GM21737 (cell line): ENCODE measurements at regions not wholly inside any gene's neighbourhood (a gene's known extent, or its start where the extent isn't known, plus 50 kb on each side); places are given as distances from the start of the nearest gene placed in this dataset.
"Not testable (repeated sequence)": the region's sequence is repeated elsewhere in the genome, so short reads cannot be mapped to it uniquely, and the experiment has no call there.

Source experiments
- ATAC-seq: cut with Tn5 transposase; IDR thresholded peaks from one replicate; pipeline ENCODE4 v1.9.1; 2021; ENCODE audit warnings: mild to moderate bottlenecking, moderate library complexity; ENCODE audit not compliant: unreplicated experiment

DNA sequence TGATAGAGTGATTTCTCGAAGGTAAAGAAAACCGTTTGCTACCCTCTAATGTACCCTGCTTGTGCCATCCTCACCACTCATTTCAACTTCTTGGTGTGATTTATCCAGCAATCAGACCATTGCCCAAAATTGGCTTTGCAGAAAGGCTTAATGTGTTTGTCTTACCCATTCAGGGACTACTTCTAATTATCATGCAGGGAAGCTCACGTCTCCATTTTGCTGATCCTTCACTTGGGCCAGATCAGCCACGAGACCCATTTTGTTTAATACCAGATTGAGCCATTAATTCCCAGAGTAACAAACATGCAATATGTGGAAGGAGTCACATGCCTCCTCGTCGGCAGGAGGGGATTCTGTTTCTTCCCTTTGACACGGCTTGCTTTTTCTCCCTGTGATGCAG lies 51.1 kb upstream of the CRY1 start:
- no peak for ATAC-seq

GRCh38 chr12:107144990-107145389 lies 51.6 kb upstream of the CRY1 start:
- ATAC-seq: no peak

GRCh38 chr12:107145397-107145796 lies 52.0 kb upstream of the CRY1 start:
- no peak for ATAC-seq

DNA sequence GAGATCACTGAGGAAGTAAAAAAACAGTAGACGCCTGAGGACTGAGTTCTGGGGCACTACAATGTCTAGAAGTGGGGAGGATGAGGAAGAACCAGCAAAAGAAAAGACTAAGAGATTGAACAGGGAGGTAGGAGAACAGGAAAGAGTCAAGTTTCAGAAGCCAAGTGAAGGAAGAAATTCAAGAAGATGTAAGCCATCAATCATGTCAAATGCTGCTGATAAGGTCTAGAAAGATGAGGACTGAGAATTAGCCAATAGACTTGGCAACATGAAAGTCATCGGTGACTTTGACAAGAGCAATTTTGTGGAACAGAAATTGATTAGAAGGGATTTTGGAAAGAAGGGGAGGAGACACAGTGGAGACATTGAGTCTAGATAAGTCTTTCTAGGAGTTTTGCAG lies 54.8 kb upstream of the CRY1 start:
- ATAC-seq: no peak

DNA sequence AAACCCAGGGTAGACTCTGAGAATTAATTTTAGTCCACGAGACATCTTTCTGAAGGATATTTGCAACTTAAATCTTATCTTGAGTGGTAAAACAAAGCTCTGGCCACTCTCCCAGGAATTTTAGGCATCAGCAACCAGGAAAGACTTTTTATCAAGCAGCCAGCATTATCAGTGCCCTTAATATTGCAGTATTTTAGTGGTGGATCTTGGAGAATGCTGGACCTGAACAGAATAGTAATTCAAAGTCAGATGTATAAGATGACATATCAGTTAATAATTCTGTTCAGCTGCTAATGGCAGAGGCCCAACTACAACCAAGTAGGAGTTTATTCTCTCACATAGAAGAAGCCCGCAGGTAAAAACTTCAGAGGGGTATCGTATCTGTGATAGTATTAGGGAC lies 59.0 kb upstream of the CRY1 start:
- no peak for ATAC-seq

GRCh38 chr12:107159384-107159900 lies 66.1 kb upstream of the CRY1 start:
- no peak for ATAC-seq

GRCh38 chr12:107163413-107163812 lies 70.1 kb upstream of the CRY1 start:
- ATAC-seq: no peak

DNA sequence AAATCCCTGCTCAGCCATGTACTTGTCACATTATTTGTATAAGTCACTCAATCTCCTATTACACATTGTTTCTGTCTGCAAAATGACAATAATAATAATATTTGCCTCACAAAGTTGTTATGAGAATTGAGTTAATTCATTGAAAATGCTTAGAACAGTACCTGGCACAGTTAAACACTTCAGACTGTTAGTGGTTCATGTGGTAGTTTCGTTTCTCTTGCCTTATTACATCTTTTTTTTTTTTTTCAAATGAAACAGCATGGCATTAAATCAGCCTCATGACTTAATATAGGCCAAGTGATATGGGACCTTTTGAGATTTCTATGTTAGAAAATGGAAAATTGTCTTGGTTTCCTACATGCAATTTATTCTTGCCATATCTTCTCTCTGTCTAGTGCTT lies 71.0 kb upstream of the CRY1 start:
- no peak for ATAC-seq

DNA sequence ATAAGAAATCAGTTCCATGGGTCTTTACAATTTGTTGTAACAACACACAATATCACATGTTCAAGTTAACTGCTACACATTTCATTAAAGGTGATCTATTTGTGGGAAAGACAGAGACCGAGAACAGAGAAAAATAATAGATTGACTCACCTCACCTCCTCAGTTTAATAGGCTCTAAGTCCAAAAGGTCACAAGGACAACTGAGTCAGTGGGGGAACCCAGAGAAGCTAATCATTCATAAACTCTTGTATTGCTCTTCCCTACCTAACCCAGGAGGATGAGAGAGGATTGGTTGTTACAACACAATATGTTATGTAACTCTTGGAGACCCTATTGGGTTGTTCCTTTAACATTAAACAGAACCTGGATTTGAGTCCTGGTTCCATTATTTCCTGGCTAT lies 72.2 kb upstream of the CRY1 start:
- ATAC-seq: no peak

- no peak for ATAC-seq
Observed at GRCh38 chr12:107167756-107168155, 74.4 kb upstream of the CRY1 start.

DNA sequence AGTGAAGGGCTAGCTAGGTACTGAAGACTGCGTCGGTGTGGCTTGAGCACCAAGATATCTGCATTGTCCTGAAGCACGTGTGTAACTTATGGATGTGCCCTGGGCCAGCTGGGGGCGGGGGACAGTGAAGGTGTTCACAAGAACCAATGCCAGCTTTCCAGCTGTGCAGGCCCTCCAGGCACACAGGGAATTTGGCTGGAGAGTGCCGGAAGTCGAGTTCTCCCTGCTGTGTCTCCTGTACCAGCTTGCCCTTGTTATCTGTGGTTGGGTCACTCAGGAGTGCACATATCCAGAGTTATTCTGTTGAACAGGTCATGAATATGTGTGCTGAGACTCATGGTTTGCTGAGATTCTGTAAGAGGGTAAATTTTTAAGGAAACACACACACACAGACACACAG lies 75.9 kb upstream of the CRY1 start:
- no peak for ATAC-seq

GRCh38 chr12:107178776-107179175 lies 85.4 kb upstream of the CRY1 start:
- ATAC-seq: no peak

DNA sequence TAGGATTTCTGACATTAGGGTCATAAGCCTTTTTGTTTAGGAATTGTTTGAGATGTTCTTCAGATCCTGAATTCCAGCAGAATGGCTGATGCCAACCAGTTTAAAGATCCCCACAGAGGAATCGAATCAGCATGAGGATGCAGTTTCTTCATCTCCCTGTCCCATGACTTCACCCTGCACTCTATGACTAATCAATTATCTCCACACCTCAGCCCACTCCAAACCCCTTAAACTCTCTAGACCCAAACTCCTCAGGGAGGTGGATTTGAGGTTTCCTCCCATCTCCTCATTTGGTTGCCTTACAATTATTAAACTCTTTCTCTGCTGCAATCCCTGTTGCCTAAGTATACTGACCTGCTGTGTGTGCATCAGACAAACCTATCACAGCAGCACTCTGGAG lies 86.5 kb upstream of the CRY1 start:
- no peak for ATAC-seq

GRCh38 chr12:107180272-107180671 lies 86.9 kb upstream of the CRY1 start:
- ATAC-seq: no peak

GRCh38 chr12:107184359-107184930 lies 91.1 kb upstream of the CRY1 start:
- ATAC-seq: no peak

DNA sequence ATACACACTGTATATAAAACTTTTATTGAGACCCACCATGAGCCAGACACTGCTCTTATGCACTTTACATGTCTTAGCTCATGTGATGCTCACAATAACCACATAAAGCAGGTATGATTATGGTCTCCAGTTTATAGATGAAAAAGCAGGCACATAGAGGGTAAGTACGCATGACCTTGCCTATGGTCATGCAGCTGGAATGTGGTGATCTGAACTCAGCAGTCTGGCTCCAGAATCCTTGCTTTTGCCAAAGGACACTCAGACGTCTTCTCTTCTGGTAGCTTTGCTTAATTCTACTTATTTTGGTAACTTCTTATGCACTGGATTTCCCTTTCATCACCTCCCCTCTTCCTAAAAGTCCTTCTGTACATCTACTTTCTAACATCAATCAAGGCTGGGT lies 103.3 kb upstream of the CRY1 start:
- no peak for ATAC-seq

DNA sequence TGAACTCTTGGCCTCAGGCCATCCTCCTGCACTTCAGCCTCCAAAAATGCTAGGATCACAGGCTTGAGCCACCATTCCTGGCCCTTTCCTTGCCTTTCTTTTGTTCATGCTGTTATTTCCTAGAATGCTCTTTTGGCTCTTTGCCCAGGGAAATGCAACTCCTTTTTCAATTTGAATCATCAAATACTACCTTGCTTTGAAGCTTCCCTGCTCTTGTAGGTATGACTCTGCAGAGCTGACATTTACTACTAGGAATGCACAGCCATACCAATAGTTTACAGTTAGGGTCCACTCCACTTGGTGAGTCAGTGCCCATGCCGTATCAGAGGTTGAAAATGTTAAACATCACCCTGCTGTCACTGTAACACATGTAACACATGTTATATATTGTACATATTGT lies 107.0 kb upstream of the CRY1 start:
- ATAC-seq: no peak

DNA sequence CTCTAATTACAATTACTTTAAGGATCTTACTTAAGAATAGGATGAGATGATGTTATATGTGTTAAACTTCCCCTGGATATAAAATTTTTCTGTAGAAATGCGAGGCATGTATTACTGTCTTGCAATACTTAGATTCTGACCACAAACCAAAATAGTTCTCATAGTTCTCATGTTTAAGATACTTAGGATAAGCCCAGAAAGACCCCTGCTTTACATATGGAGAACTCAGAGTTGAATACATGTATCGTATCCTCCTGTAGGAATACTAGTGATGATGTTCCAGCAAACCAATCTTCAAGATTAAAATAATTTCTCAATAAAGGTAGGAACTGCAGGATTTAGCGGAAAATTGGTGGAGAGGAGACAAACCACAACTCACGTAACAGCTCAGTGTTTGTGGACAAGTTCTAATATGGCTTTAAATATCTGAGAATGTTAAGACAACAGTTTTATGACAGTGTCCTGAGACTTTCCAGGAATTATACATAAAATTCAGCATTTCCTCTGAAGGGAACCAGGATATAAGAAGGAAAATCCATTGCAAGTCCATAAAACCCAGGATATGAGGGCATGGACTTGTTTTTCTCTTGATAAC lies 114.7 kb upstream of the CRY1 start:
- no peak for ATAC-seq

DNA sequence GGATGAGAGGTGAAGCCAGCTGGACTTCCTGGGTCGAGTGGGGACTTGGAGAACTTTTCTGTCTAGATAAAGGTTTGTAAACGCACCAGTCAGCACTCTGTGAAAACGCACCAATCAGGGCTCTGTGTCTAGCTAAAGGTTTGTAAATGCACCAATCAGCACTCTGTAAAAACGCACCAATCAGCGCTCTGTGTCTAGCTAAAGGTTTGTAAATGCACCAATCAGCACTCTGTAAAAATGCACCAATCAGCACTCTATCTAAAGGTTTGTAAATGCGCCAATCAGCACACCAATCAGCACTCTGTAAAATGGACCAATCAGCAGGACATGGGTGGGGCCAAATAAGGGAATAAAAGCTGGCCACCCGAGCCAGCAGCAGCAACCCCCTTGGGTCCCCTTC lies 116.4 kb upstream of the CRY1 start:
- not testable (repeated sequence) for ATAC-seq

DNA sequence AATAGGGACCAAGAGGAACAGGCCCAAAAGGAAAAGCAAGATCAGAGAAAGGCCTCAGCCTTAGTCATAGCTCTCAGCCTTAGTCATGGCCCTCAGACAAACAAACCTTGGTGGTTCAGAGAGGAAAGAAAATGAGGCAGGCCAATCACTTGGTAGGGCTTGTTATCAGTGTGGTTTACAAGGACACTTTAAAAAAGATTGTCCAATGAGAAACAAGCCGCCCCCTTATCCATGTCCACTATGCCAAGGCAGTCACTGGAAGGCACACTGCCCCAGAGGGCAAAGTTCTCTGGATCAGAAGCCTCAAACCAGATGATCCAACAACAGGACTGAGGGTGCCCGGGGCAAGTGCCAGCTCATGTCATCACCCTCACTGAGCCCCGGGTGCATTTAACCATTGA lies 121.0 kb upstream of the CRY1 start:
- not testable (repeated sequence) for ATAC-seq

- ATAC-seq: not testable (repeated sequence)
Observed at GRCh38 chr12:107216411-107216810, 123.1 kb upstream of the CRY1 start.

DNA sequence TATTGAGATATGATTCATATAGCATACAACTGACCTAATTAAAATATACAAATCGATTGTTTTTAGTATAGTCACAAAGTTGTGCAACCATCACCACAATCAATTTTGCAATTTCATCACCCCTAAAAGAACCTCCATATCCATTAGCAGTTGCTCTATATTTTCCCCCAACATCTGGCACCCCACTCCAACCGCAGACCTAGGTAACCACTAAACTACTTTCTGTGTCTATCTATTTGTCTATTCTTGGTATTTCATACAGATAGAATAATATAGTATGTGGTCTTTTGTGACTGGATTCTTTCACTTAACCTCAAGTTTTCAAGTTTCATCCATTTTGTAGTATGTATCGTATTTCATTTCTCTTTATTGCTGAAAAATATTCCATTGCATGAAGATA lies 126.0 kb upstream of the CRY1 start:
- ATAC-seq: no peak

- ATAC-seq: no peak
Observed at GRCh38 chr12:107221913-107222312, 128.6 kb upstream of the CRY1 start.
